Erythroblast (primary cell): ENCODE measurements at regions not wholly inside any gene's neighbourhood (a gene's known extent, or its start where the extent isn't known, plus 50 kb on each side); places are given as distances from the start of the nearest gene placed in this dataset.

Experiments
- GATA1 ChIP-seq: IDR thresholded peaks from 2 replicates; pipeline ENCODE4 v1.6.1; 2011; ENCODE audit warnings: low read depth, mild to moderate bottlenecking, control low read depth, low read length, moderate library complexity
- POLR2A ChIP-seq: IDR thresholded peaks from 2 replicates; pipeline ENCODE4 v1.6.1; 2011; ENCODE audit warnings: mild to moderate bottlenecking, low read length

DNA sequence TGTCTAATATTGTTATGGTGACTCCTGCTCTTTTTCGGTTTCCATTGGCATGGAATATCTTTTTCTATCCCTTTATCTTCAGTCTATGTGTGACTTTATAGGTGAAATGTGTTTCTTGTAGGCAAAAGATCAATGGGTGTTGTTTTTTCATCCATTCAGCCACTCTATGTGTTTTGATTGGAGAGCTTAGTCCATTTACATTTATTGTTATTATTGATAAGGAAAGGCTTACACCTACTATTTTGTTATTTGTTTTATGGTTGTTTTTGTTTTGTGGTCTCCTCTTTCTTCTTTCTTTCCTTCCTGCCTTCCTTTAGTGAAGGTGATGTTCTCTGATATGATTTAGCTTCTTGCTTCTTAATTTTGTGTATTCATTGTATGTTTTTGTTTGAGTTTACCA lies 414.3 kb downstream of the ADRA2A start:
- TF ChIP-seq POLR2A (no peak), GATA1 (no peak)
